GM12864 (cell line): ENCODE measurements at regions not wholly inside any gene's neighbourhood (a gene's known extent, or its start where the extent isn't known, plus 50 kb on each side); places are given as distances from the start of the nearest gene placed in this dataset.

ENCODE experiments used
- DNase-seq: peaks from one replicate; pipeline ENCODE4 v3.0.0-alpha.2; 2011; ENCODE audit warnings: low read depth
- H3K4me3 ChIP-seq: 2 replicates; pipeline ENCODE4 v1.5.1; 2011; ENCODE audit warnings: mild to moderate bottlenecking, low read depth, low read length, control low read depth
- CTCF ChIP-seq: IDR thresholded peaks from 2 replicates; pipeline ENCODE4 v1.5.1; 2011; ENCODE audit warnings: low read depth, mild to moderate bottlenecking, moderate library complexity, low read length, control low read depth, inconsistent platforms; ENCODE audit errors: missing control alignments

GRCh38 chr16:51487880-51488279, 336.8 kb upstream of the SALL1 start:
- no peak for DNase-seq
- TF ChIP-seq CTCF: no peak
- H3K4me3 ChIP-seq: no peak overlapping the region

- DNase-seq: no peak
- H3K4me3 ChIP-seq: no peak overlapping the region
- no peak for TF ChIP-seq CTCF
These were observed 323.5 kb upstream of the SALL1 start for GRCh38 chr16:51474414-51475091.

- H3K4me3 ChIP-seq: no peak overlapping the region
- no peak for TF ChIP-seq CTCF
- DNase-seq: no peak
These were observed 322.0 kb upstream of the SALL1 start for GRCh38 chr16:51473091-51473490.

- DNase-seq: no peak
- no peak for TF ChIP-seq CTCF
- H3K4me3 ChIP-seq: no peak overlapping the region
These were observed 319.4 kb upstream of the SALL1 start for GRCh38 chr16:51470492-51470891.

GRCh38 chr16:51464996-51465395, 313.9 kb upstream of the SALL1 start:
- no peak overlapping the region for H3K4me3 ChIP-seq
- DNase-seq: no peak
- TF ChIP-seq CTCF: no peak

- H3K4me3 ChIP-seq: no peak overlapping the region
- no peak for TF ChIP-seq CTCF
- DNase-seq: no peak
These were observed 310.2 kb upstream of the SALL1 start for GRCh38 chr16:51461255-51461654.

- DNase-seq: no peak
- no peak for TF ChIP-seq CTCF
- H3K4me3 ChIP-seq: no peak overlapping the region
These were observed 307.5 kb upstream of the SALL1 start for GRCh38 chr16:51458356-51459140.
